K562 (cell line): ENCODE measurements at regions not wholly inside any gene's neighbourhood (a gene's known extent, or its start where the extent isn't known, plus 50 kb on each side); places are given as distances from the start of the nearest gene placed in this dataset.

Experiments
- ATAC-seq: fragments of 200-7000 bp; cut with Tn5 transposase; 3 replicates; pipeline ENCODE4 v1.9.1; 2020; ENCODE audit warnings: moderate library complexity
- BruUV-seq: library from RNA; stranded (reverse); fragments of 400-500 nt; replicated peaks from 2 replicates; lab custom pipeline; 2021; lab: Mats Ljungman, UMichigan
- CTCF ChIA-PET: fragments of 300-600 bp; formaldehyde crosslinking; extraction: SDS; loops from one replicate; lab custom pipeline; 2021; ENCODE audit warnings: low intra/inter-chr PET ratio; lab: Yijun Ruan, JAX
- POLR2A ChIA-PET: fragments of 300-600, 350-650 bp; sonication (Branson Sonifier 250); formaldehyde crosslinking; extraction: SDS; loops from one replicate; lab custom pipeline; 2021; ENCODE audit warnings: antibody characterized with exemption, inconsistent platforms; lab: Yijun Ruan, JAX
- DNase-seq, 4 experiments: peaks; one replicate each; pipeline versions ENCODE4 v3.0.0 to v3.0.0-alpha.2; 2011 to 2018; ENCODE audit warnings: low spot score in 3 of 4, mixed read lengths in 3 of 4; ENCODE audit errors: extremely low read depth in 1 of 4
- FAIRE-seq: peaks from 2 replicates; lab custom pipeline; 2011; peaks lifted over from hg19 to GRCh38; lab: Jason Lieb, UNC
- H2AFZ ChIP-seq: 2 replicates; pipeline ENCODE4 v1.6.0; 2011; ENCODE audit warnings: low read depth, low read length, control low read depth, inconsistent platforms
- H3K27ac ChIP-seq: fragments of 200-600 bp; 3 replicates; pipeline ENCODE4 v1.8.0; 2011; ENCODE audit warnings: low read depth, mild to moderate bottlenecking, control low read depth, inconsistent platforms, low read length, moderate library complexity, mixed read lengths; ENCODE audit errors: extremely low read depth
- H3K27me3 ChIP-seq, 2 experiments: fragments of 300-600 bp in 1 of 2; 2 replicates in 1 of 2; 3 replicates in 1 of 2; pipeline versions ENCODE4 v1.6.0 to v1.8.0; 2011; ENCODE audit warnings: inconsistent platforms in 2 of 2, low read length in 2 of 2, mild to moderate bottlenecking in 1 of 2, mixed read lengths in 1 of 2, moderate library complexity in 1 of 2; ENCODE audit not compliant: control insufficient read depth in 2 of 2, insufficient read depth in 2 of 2
- H3K36me3 ChIP-seq: fragments of 300-600 bp; 3 replicates; pipeline ENCODE4 v1.8.0; 2011; ENCODE audit warnings: mild to moderate bottlenecking, low read length, inconsistent platforms; ENCODE audit not compliant: control insufficient read depth, insufficient read depth
- H3K4me1 ChIP-seq, 2 experiments: fragments of 200-600 bp in 1 of 2; replicated peaks in 1 of 2; 2 replicates in 1 of 2; 3 replicates in 1 of 2; pipeline versions ENCODE4 v1.5.1 to v1.8.0; 2011; ENCODE audit warnings: inconsistent platforms in 2 of 2, low read length in 2 of 2, mild to moderate bottlenecking in 1 of 2, mixed read lengths in 1 of 2, moderate library complexity in 1 of 2; ENCODE audit not compliant: control insufficient read depth in 2 of 2, insufficient read depth in 2 of 2
- H3K4me2 ChIP-seq: 2 replicates; pipeline ENCODE4 v1.6.1; 2011; ENCODE audit warnings: low read length, control low read depth, inconsistent platforms, mixed read lengths; ENCODE audit not compliant: insufficient read depth
- H3K4me3 ChIP-seq: fragments of 200-600 bp; sonication (generic), shearing (Covaris generic); 2 replicates; pipeline ENCODE4 v1.5.1; 2016; ENCODE audit warnings: control low read depth, inconsistent platforms
- H3K79me2 ChIP-seq: fragments of 200-600 bp; 3 replicates; pipeline ENCODE4 v1.8.0; 2011; ENCODE audit warnings: low read length, inconsistent platforms; ENCODE audit not compliant: control insufficient read depth, insufficient read depth
- H3K9ac ChIP-seq, 2 experiments: 2 replicates each; pipeline versions ENCODE4 v1.6.0 to v1.6.1; 2011; ENCODE audit warnings: low read depth in 2 of 2, low read length in 2 of 2, control low read depth in 1 of 2, inconsistent platforms in 1 of 2, mild to moderate bottlenecking in 1 of 2, mixed read lengths in 1 of 2; ENCODE audit not compliant: insufficient read depth in 1 of 2
- H3K9me1 ChIP-seq: one replicate; pipeline ENCODE4 v1.6.0; 2011; ENCODE audit warnings: inconsistent platforms, mild to moderate bottlenecking, low read length, moderate library complexity; ENCODE audit not compliant: control insufficient read depth, insufficient read depth
- H3K9me3 ChIP-seq: replicated peaks from 2 replicates; pipeline ENCODE4 v1.5.1; 2011; ENCODE audit warnings: low read depth, low read length, inconsistent platforms; ENCODE audit not compliant: control insufficient read depth, insufficient read depth
- H4K20me1 ChIP-seq: replicated peaks from 2 replicates; pipeline ENCODE4 v1.6.1; 2011; ENCODE audit warnings: low read length, inconsistent platforms, mixed read lengths; ENCODE audit not compliant: control insufficient read depth, insufficient read depth
- BCLAF1 ChIP-seq, 2 experiments: fragments of 450-650 bp in 1 of 2; IDR thresholded peaks; 2 replicates each; pipeline ENCODE4 v1.6.1; 2011 to 2017; ENCODE audit warnings: low read depth in 2 of 2, antibody characterized with exemption in 1 of 2, borderline replicate concordance in 1 of 2, low read length in 1 of 2, mild to moderate bottlenecking in 1 of 2, mixed read lengths in 1 of 2; ENCODE audit not compliant: control insufficient read depth in 1 of 2
- FOS ChIP-seq: IDR thresholded peaks from 3 replicates; pipeline ENCODE4 v1.6.1; 2011; ENCODE audit not compliant: insufficient read length; ENCODE audit errors: extremely low read depth
- GATAD2B ChIP-seq: fragments of 450-650 bp; IDR thresholded peaks from 2 replicates; pipeline ENCODE4 v1.6.1; 2017; ENCODE audit warnings: mild to moderate bottlenecking, borderline replicate concordance
- HDAC3 ChIP-seq: fragments of 450-650 bp; IDR thresholded peaks from 2 replicates; pipeline ENCODE4 v1.6.1; 2018; ENCODE audit warnings: borderline replicate concordance, mild to moderate bottlenecking, moderate library complexity; ENCODE audit not compliant: partially characterized antibody
- HMGN3 ChIP-seq: IDR thresholded peaks from 2 replicates; pipeline ENCODE4 v1.6.1; 2011; ENCODE audit warnings: borderline replicate concordance, low read depth, mild to moderate bottlenecking, mixed read lengths, low read length; ENCODE audit not compliant: insufficient read length; ENCODE audit errors: extremely low read depth
- MBD1 ChIP-seq: fragments of 250-450 bp; sonication (Bioruptor Pico); IDR thresholded peaks from 2 replicates; pipeline ENCODE4 v1.8.0; 2022; ENCODE audit warnings: inconsistent platforms
- MBD2 ChIP-seq: sonication (generic); IDR thresholded peaks from 2 replicates; pipeline ENCODE4 v1.6.1; 2016; ENCODE audit warnings: low read depth, borderline replicate concordance
- RAD51 ChIP-seq: fragments of 450-650 bp; IDR thresholded peaks from 2 replicates; pipeline ENCODE4 v1.7.1; 2016; ENCODE audit warnings: low read depth, mild to moderate bottlenecking, borderline replicate concordance
- RB1 ChIP-seq: fragments of 450-650 bp; IDR thresholded peaks from 2 replicates; pipeline ENCODE4 v1.6.1; 2017; ENCODE audit warnings: low read depth, mild to moderate bottlenecking
- SNRNP70 ChIP-seq: fragments of 200-400 bp; formaldehyde crosslinking; optimal IDR thresholded peaks from 2 replicates; pipeline ENCODE3; 2017; ENCODE audit warnings: low read depth, low read length
- ZNF12 ChIP-seq: sonication (generic); formaldehyde crosslinking; IDR thresholded peaks from 2 replicates; pipeline ENCODE4 v1.4.0; 2020; ENCODE audit warnings: mild to moderate bottlenecking, missing genetic modification reagents
- WGBS: fragments of 100-300 bp; shearing (Covaris generic); methylation state at CpG from one replicate; pipeline ENCODE4 v1.1.6; 2016; ENCODE audit warnings: low coverage, mixed read lengths; ENCODE audit not compliant: insufficient coverage; ENCODE audit errors: missing lambda C conversion rate; 5-methylcytosine and 5-hydroxymethylcytosine counted together
- in situ Hi-C: fragments of 300-500 bp; cut with MboI; formaldehyde crosslinking; loops from 4 replicates; pipeline ENCODE4 v1.15.0; 2018; ENCODE audit warnings: inconsistent platforms, mixed read lengths
- intact Hi-C: fragments of 100-400 bp; cut with micrococcal nuclease; formaldehyde crosslinking; loops from 2 replicates; pipeline ENCODE4 v1.14.2; 2022
- TF ChIP-seq, protein P1 (sequence below): fragments of 450-650 bp; formaldehyde crosslinking; IDR thresholded peaks from 2 replicates; pipeline ENCODE4 v1.4.0; 2020; ENCODE audit warnings: mild to moderate bottlenecking
- TF ChIP-seq, protein P2 (sequence below): fragments of 450-650 bp; IDR thresholded peaks from 2 replicates; pipeline ENCODE4 v1.6.1; 2017; ENCODE audit warnings: antibody characterized with exemption, mild to moderate bottlenecking

DNA sequence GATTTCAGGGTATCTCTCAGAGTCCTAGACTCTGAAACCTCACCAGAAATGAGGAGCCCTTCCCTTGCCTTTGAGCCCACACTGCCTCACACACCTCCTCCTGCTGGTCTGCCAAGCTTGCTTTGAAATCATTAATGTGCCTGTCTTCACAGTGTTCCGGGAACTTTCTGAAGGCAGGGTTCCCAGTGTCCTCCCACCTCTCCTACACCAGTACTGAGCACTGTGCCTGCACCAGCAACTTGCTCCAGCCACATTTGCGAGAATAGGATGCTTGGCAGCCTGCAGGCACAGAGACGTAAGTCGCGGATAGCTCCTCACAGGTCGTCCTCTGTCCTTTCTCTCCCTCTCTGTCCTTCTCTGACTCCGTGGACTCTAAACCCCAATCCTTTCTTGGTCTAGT, 408.4 kb upstream of the EEF2KMT start:
- no peaks in the 10 kb centered on the region for H3K9me3 ChIP-seq
- H3K4me3 ChIP-seq, result no peak overlapping the region
- H4K20me1 ChIP-seq, result 0 out of 2 replicates have a peak, but pooled peaks cover 4% of the 10 kb centered on the region
- no peaks in the 10 kb centered on the region for H3K9me1 ChIP-seq
- H2AFZ ChIP-seq, result no peak overlapping the region
- H3K4me1 ChIP-seq, result no peaks in the 10 kb centered on the region; a peak in 1 of 5 replicates
- H3K27me3 ChIP-seq, result peaks cover 0 to 10% of the 10 kb centered on the region in 2 experiments; a peak in 2 of 5 replicates
- no peaks in the 10 kb centered on the region for H3K36me3 ChIP-seq
- ChIA-PET POLR2A (no interaction called here), CTCF (no interaction called here)
- no TSS peak for BruUV-seq
- H3K4me2 ChIP-seq, result no peak overlapping the region
- in situ Hi-C loops (no loop called here), intact Hi-C loops (no loop called here)
- FAIRE-seq (no peak), ATAC-seq (no peak), DNase-seq (no peak)
- 0% methylated on average over 7 of the region's 7 CpGs for WGBS
- no peak overlapping the region for H3K9ac ChIP-seq
- H3K79me2 ChIP-seq, result no peaks in the 10 kb centered on the region
- no peak overlapping the region for H3K27ac ChIP-seq
- TF ChIP-seq MBD1 (CRISPR knock-in tag), result no peak
- no peak for TF ChIP-seq MBD2
- no peak for TF ChIP-seq HDAC3
- TF ChIP-seq, protein P1, sequence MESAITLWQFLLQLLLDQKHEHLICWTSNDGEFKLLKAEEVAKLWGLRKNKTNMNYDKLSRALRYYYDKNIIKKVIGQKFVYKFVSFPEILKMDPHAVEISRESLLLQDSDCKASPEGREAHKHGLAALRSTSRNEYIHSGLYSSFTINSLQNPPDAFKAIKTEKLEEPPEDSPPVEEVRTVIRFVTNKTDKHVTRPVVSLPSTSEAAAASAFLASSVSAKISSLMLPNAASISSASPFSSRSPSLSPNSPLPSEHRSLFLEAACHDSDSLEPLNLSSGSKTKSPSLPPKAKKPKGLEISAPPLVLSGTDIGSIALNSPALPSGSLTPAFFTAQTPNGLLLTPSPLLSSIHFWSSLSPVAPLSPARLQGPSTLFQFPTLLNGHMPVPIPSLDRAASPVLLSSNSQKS, result no peak
- no peak for TF ChIP-seq HMGN3
- TF ChIP-seq ZNF12 (CRISPR knock-in tag), result no peak
- TF ChIP-seq RB1, result no peak
- no peak for TF ChIP-seq BCLAF1 (IDR thresholded peaks at IDR 0.05; ENCODE audit: borderline replicate concordance in 1 of 2, control insufficient read depth in 1 of 2, low read depth in 2 of 2, low read length in 1 of 2)
- TF ChIP-seq FOS, result no peak
- TF ChIP-seq, protein P2, sequence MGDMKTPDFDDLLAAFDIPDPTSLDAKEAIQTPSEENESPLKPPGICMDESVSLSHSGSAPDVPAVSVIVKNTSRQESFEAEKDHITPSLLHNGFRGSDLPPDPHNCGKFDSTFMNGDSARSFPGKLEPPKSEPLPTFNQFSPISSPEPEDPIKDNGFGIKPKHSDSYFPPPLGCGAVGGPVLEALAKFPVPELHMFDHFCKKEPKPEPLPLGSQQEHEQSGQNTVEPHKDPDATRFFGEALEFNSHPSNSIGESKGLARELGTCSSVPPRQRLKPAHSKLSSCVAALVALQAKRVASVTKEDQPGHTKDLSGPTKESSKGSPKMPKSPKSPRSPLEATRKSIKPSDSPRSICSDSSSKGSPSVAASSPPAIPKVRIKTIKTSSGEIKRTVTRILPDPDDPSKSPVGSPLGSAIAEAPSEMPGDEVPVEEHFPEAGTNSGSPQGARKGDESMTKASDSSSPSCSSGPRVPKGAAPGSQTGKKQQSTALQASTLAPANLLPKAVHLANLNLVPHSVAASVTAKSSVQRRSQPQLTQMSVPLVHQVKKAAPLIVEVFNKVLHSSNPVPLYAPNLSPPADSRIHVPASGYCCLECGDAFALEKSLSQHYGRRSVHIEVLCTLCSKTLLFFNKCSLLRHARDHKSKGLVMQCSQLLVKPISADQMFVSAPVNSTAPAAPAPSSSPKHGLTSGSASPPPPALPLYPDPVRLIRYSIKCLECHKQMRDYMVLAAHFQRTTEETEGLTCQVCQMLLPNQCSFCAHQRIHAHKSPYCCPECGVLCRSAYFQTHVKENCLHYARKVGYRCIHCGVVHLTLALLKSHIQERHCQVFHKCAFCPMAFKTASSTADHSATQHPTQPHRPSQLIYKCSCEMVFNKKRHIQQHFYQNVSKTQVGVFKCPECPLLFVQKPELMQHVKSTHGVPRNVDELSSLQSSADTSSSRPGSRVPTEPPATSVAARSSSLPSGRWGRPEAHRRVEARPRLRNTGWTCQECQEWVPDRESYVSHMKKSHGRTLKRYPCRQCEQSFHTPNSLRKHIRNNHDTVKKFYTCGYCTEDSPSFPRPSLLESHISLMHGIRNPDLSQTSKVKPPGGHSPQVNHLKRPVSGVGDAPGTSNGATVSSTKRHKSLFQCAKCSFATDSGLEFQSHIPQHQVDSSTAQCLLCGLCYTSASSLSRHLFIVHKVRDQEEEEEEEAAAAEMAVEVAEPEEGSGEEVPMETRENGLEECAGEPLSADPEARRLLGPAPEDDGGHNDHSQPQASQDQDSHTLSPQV, result no peak
- TF ChIP-seq SNRNP70, result no peak
- no peak for TF ChIP-seq RAD51
- no peak for TF ChIP-seq GATAD2B
